ENCODE measurements at regions not wholly inside any gene's neighbourhood (a gene's known extent, or its start where the extent isn't known, plus 50 kb on each side); places are given as distances from the start of the nearest gene placed in this dataset.
"Not testable (repeated sequence)": the region's sequence is repeated elsewhere in the genome, so short reads cannot be mapped to it uniquely, and the experiment has no call there.

GRCh38 chr7:136424058-136424457, 444.4 kb upstream of the CHRM2 start:
- H3K9me3 ChIP-seq (ENCODE audit: insufficient read depth, low read depth, low read length): no peaks in the 10 kb centered on the region
- H3K27ac Mint-ChIP-seq (ENCODE audit: unreplicated experiment): no peak overlapping the region
- no peaks in the 10 kb centered on the region for H3K36me3 Mint-ChIP-seq (ENCODE audit: low read depth, unreplicated experiment)
- H2AFZ ChIP-seq (ENCODE audit: low read depth, low read length): no peak overlapping the region
- H3K36me3 ChIP-seq (ENCODE audit: insufficient read depth, low read length): no peaks in the 10 kb centered on the region
- no peak for DNase-seq (ENCODE audit: low read depth)
- TF ChIP-seq EZH2 (IDR thresholded peaks at IDR 0.05; ENCODE audit: insufficient read depth, low read length) (no peak), CTCF (IDR thresholded peaks at IDR 0.05; ENCODE audit: insufficient read depth, low read depth, low read length) (no peak)
- no peak overlapping the region for H3K4me3 Mint-ChIP-seq (ENCODE audit: unreplicated experiment)
- H3K4me2 ChIP-seq (ENCODE audit: low read length): no peak overlapping the region
- FAIRE-seq: no peak
- no peaks in the 10 kb centered on the region for H3K4me1 Mint-ChIP-seq (ENCODE audit: low read depth, unreplicated experiment)
- H3K4me3 ChIP-seq (ENCODE audit: insufficient read depth, low read depth, low read length): no peak overlapping the region
- no peaks in the 10 kb centered on the region for H3K9me3 Mint-ChIP-seq (ENCODE audit: unreplicated experiment)
- H4K20me1 ChIP-seq (ENCODE audit: insufficient read depth, low read length): no peaks in the 10 kb centered on the region
- no peak overlapping the region for H3K9ac ChIP-seq (ENCODE audit: low read length)
- no peaks in the 10 kb centered on the region for H3K79me2 ChIP-seq (ENCODE audit: insufficient read depth, low read length)
- H3K27me3 Mint-ChIP-seq (ENCODE audit: low read depth, unreplicated experiment): no peaks in the 10 kb centered on the region
- H3K4me1 ChIP-seq (ENCODE audit: insufficient read depth, low read length): no peaks in the 10 kb centered on the region
- H3K27ac ChIP-seq (ENCODE audit: low read depth, low read length): no peak overlapping the region
- H3K27me3 ChIP-seq (ENCODE audit: insufficient read depth, low read length): no peaks in the 10 kb centered on the region

- not testable (repeated sequence) for H3K27ac ChIP-seq (ENCODE audit: low read depth, low read length); H3K4me2 ChIP-seq (ENCODE audit: low read length); H3K36me3 ChIP-seq (ENCODE audit: insufficient read depth, low read length); H4K20me1 ChIP-seq (ENCODE audit: insufficient read depth, low read length); H3K27ac Mint-ChIP-seq (ENCODE audit: unreplicated experiment); DNase-seq (ENCODE audit: low read depth); H3K4me3 Mint-ChIP-seq (ENCODE audit: unreplicated experiment); H3K4me3 ChIP-seq (ENCODE audit: insufficient read depth, low read depth, low read length); H2AFZ ChIP-seq (ENCODE audit: low read depth, low read length); FAIRE-seq; H3K9me3 ChIP-seq (ENCODE audit: insufficient read depth, low read depth, low read length); H3K79me2 ChIP-seq (ENCODE audit: insufficient read depth, low read length); H3K4me1 Mint-ChIP-seq (ENCODE audit: low read depth, unreplicated experiment); H3K27me3 Mint-ChIP-seq (ENCODE audit: low read depth, unreplicated experiment); H3K27me3 ChIP-seq (ENCODE audit: insufficient read depth, low read length); H3K4me1 ChIP-seq (ENCODE audit: insufficient read depth, low read length); H3K9me3 Mint-ChIP-seq (ENCODE audit: unreplicated experiment); H3K36me3 Mint-ChIP-seq (ENCODE audit: low read depth, unreplicated experiment); H3K9ac ChIP-seq (ENCODE audit: low read length)
Measured at GRCh38 chr7:136419740-136420139, 442.6 kb upstream of the MTPN start.

DNA sequence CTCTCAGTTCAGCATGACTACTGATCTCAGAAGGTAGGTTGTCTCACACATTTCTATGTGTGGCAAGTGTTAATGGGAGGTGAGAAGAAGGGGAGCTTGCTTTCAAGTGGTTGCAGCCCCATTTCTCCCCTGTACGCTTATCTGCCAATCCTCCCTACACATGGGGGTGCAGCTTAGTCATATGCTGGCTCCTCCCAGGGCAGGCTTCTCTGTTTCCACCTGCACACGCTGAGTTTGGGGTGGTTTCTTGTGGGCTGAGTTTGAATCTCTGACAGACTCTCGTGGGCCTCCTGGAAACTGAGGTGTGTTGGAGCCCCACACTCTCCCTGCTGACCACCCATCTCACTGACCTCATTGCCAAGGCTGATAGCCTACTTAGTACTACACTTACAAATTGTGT, 435.8 kb upstream of the MTPN start:
- Histone ChIP-seq H3K4me3 (ENCODE audit: insufficient read depth, low read depth, low read length) (no peak overlapping the region), H3K27ac (ENCODE audit: low read depth, low read length) (no peak overlapping the region), H2AFZ (ENCODE audit: low read depth, low read length) (no peak overlapping the region), H3K79me2 (ENCODE audit: insufficient read depth, low read length) (no peaks in the 10 kb centered on the region), H3K4me1 (ENCODE audit: insufficient read depth, low read length) (no peaks in the 10 kb centered on the region), H3K4me2 (ENCODE audit: low read length) (no peak overlapping the region), H3K27me3 (ENCODE audit: insufficient read depth, low read length) (no peaks in the 10 kb centered on the region), H3K36me3 (ENCODE audit: insufficient read depth, low read length) (no peaks in the 10 kb centered on the region), H3K9ac (ENCODE audit: low read length) (no peak overlapping the region), H3K9me3 (ENCODE audit: insufficient read depth, low read depth, low read length) (no peaks in the 10 kb centered on the region), H4K20me1 (ENCODE audit: insufficient read depth, low read length) (no peaks in the 10 kb centered on the region)
- FAIRE-seq (no peak), DNase-seq (ENCODE audit: low read depth) (no peak)
- TF ChIP-seq EZH2 (IDR thresholded peaks at IDR 0.05; ENCODE audit: insufficient read depth, low read length) (no peak), CTCF (IDR thresholded peaks at IDR 0.05; ENCODE audit: insufficient read depth, low read depth, low read length) (no peak)
- Mint-ChIP-seq H3K27me3 (ENCODE audit: low read depth, unreplicated experiment) (no peaks in the 10 kb centered on the region), H3K27ac (ENCODE audit: unreplicated experiment) (no peak overlapping the region), H3K4me3 (ENCODE audit: unreplicated experiment) (no peak overlapping the region), H3K36me3 (ENCODE audit: low read depth, unreplicated experiment) (no peaks in the 10 kb centered on the region), H3K9me3 (ENCODE audit: unreplicated experiment) (no peaks in the 10 kb centered on the region), H3K4me1 (ENCODE audit: low read depth, unreplicated experiment) (no peaks in the 10 kb centered on the region)
